ENCODE measurements at regions not wholly inside any gene's neighbourhood (a gene's known extent, or its start where the extent isn't known, plus 50 kb on each side); places are given as distances from the start of the nearest gene placed in this dataset.
"Not testable (repeated sequence)": the region's sequence is repeated elsewhere in the genome, so short reads cannot be mapped to it uniquely, and the experiment has no call there.

DNA sequence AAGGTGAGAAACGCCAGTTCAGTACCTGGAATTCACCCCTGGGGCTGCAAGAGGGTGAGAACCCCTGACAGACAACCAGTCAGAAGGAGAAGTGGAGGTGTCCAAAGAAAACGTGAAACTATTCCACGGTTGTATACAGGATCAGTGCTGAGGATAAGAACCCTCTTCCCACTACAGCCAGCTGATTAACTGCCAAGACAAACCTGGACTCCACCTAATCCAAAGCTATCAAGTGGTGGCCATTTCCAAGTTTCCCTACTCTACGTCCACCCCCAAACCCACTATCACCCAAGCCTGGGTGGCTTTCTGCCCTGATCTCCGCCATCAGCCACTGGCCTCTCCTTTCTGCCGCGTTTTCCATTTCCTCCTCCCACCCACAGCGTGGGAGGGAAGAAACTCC is 312.3 kb upstream of the ID2 start:
- no peak for DNase-seq
- no peak overlapping the region for H3K4me3 ChIP-seq (ENCODE audit: insufficient read depth, low read depth, low read length)

DNA sequence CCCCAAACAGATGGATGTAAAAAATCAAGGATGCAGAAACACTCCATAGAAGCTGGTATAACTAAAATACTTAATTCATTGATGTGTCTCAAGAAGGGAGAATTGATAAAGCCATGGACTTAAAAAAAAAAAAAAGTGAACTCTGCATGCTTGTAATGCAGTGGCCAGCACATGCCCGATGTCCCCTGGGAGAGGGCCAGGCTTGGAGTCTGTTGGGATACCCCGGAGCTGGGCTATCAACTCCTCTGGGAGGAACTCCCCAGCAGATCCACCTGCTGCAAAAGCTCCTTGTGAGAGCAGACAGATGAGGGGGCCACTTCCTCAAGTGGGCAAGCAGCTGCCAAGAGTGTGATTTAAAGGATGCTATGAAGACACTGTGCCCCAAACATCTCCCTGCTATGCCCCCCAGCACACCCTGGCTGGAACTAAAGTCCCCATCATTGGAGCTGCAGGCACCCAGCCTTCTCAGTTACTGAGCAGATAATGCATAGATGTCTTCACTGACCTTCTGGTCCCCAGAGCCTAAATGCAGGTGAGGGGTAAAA is 311.5 kb upstream of the ID2 start:
- H3K36me3 ChIP-seq (replicated peaks; ENCODE audit: control insufficient read depth, insufficient read depth, low read length), result no peaks in the 10 kb centered on the region
- H3K4me3 ChIP-seq (ENCODE audit: insufficient read depth, low read depth, low read length), result no peak overlapping the region
- H3K27me3 ChIP-seq (ENCODE audit: control insufficient read depth, insufficient read depth, low read length), result no peaks in the 10 kb centered on the region
- DNase-seq, result no peak

More for the DNA sequence above, 312.3 kb upstream of the ID2 start:
- H3K36me3 ChIP-seq (replicated peaks; ENCODE audit: control insufficient read depth, insufficient read depth, low read length), result no peaks in the 10 kb centered on the region
- no peaks in the 10 kb centered on the region for H3K27me3 ChIP-seq (ENCODE audit: control insufficient read depth, insufficient read depth, low read length)

DNA sequence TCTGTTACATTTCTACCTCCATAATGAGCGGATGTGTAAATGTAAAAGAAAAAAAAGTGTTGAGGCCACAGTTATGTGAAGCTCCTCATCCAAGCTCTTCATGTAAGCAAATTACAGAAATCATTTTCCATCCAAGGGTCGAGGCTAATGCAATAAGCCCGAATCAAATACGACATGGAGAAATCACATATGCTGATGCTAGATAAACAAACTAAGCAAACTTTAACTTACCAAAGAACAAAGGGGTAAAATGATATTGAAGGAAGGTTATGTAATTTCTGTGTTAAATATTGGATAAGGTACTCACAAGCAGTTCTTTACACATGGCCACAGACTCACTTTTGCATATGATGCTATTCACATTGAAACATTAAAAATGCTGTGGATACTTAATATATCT is 310.2 kb upstream of the ID2 start:
- H3K4me3 ChIP-seq (ENCODE audit: insufficient read depth, low read depth, low read length), result no peak overlapping the region
- no peaks in the 10 kb centered on the region for H3K27me3 ChIP-seq (ENCODE audit: control insufficient read depth, insufficient read depth, low read length)
- H3K36me3 ChIP-seq (replicated peaks; ENCODE audit: control insufficient read depth, insufficient read depth, low read length), result no peaks in the 10 kb centered on the region
- DNase-seq, result no peak

DNA sequence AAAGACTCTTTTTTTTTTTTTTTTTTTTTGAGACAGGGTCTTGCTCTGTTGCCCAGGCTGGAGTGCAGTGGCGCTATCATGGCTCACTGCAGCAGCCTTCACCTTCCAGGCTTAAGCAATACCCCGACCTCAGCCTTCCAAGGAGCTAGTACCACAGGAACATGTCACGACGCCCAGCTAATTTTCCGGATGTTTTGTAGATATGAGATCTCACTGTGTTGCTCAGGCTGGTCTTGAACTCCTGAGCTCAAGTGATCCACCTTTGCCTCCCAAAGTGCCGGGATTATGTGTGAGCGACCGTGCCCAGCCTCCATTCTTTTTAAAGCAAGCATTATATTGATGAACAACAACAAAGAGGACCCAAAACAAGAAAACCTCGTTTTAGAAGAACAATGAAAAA is 307.1 kb upstream of the ID2 start:
- Histone ChIP-seq H3K36me3 (replicated peaks; ENCODE audit: control insufficient read depth, insufficient read depth, low read length) (no peaks in the 10 kb centered on the region), H3K4me3 (ENCODE audit: insufficient read depth, low read depth, low read length) (no peak overlapping the region), H3K27me3 (ENCODE audit: control insufficient read depth, insufficient read depth, low read length) (no peaks in the 10 kb centered on the region)
- no peak for DNase-seq

DNA sequence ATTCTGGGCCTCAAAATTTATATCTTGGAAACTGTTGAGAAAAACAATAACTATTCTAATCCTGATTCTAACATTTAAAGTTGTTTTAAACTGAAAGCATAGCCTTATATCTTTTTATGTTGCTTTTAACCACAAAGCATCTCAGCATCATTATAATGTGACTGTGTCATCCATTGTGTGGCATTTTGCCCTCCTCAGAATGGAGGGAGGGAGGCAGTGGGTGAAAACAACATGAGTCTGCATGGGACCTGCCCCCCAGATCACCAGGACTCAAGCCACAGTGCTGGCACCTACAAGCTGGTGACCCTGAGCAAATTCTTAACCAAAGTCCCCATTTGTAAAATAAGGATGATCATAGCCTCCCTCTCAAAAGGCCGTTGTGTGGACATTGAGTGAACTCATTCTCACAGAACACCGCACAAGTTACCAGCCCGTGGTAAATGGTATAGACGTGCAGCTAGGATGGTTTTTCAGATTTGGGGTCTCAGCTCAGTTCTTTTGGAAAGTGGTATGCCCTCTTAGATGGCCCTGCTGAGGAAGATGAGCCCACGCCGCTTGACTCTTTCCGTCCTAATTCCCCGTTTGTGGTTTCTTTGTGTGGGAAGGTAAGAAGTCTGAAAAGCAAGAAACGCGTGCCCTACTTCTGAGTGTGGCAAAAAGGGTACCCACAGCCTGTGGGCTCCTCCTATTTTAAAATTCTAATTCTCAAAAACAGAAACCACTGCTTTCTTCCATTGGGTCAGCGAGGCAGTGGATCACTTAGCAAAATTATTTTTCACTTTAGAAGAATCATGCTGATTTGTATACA is 305.0 kb upstream of the ID2 start:
- no peak for DNase-seq
- Histone ChIP-seq H3K36me3 (replicated peaks; ENCODE audit: control insufficient read depth, insufficient read depth, low read length) (no peaks in the 10 kb centered on the region), H3K27me3 (ENCODE audit: control insufficient read depth, insufficient read depth, low read length) (no peaks in the 10 kb centered on the region), H3K4me3 (ENCODE audit: insufficient read depth, low read depth, low read length) (no peak overlapping the region)

DNA sequence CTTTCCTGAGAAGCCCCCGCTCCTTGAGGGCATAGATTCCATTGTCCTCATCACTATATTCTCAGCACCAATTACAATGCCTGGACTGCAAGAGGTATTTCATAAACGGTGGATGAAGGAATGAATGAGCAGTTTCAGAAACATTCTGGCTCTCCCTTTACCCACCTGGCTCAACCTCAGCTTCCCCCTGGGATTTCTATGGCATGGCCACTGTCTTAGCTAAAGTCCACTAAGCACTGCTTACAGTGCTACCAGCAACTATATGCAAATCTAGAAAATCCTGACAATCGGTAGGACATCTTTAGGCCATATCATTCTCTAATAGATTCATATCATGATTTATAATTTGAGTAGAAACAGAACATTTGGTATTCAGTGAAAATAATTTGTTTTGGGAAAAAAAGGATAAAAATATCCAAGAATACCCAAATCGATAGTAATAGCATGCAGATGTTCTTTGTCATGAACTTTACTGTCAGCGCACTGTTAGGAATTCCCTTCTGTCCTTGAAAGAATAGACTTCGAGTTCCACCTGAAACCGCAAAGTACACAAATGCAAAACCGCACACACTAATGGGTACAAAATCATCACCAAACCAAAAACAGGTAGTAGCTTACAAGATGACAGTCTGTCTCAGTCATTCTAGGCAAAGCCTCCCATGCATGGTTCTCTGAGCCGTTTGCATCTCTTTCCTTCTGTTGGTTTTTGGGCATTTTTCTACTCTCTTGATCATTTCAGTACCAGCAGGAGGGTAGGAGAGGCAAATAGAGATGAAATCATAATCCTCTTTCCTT is 303.6 kb upstream of the ID2 start:
- no peak overlapping the region for H3K4me3 ChIP-seq (ENCODE audit: insufficient read depth, low read depth, low read length)
- no peak for DNase-seq
- H3K27me3 ChIP-seq (ENCODE audit: control insufficient read depth, insufficient read depth, low read length), result no peaks in the 10 kb centered on the region
- H3K36me3 ChIP-seq (replicated peaks; ENCODE audit: control insufficient read depth, insufficient read depth, low read length), result no peaks in the 10 kb centered on the region

DNA sequence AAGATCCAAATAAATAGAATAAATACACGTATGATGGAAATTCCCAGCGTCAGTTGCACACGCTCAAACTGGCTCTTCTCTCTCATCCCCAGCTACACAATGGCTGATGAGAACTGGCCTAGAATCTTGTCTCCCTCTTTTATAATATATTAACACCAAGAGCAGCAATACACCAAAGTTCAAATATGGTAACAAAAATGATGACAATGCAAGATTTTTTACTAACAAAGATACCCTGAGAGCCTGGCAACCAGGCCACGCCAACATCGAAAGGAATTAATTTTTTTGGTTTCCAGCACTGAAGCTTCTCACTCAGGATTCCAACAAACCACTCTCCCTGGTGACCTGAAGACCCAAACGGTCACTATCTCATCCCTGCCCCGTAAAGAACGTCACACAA is 302.7 kb upstream of the ID2 start:
- Histone ChIP-seq H3K4me3 (ENCODE audit: insufficient read depth, low read depth, low read length) (no peak overlapping the region), H3K27me3 (ENCODE audit: control insufficient read depth, insufficient read depth, low read length) (no peaks in the 10 kb centered on the region), H3K36me3 (replicated peaks; ENCODE audit: control insufficient read depth, insufficient read depth, low read length) (no peaks in the 10 kb centered on the region)
- DNase-seq, result no peak

DNA sequence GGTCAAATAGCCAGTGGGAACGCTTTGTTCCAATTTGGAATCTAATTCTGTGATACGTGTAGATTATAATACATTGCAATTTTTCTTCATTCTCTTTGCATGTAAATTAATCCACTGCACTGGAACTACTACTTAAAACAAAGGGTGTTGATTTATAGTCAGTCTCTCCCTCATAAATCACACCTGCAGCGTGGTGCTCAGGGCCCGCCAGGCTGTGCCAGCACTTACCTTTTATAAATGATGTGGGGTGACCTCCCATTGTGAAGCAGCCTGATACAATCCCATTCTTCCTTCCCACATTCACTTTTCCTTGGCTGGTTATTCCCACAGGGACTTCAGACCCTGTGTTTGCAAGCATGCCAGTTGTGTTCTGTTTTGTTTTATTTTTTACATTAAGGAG is 302.3 kb upstream of the ID2 start:
- H3K4me3 ChIP-seq (ENCODE audit: insufficient read depth, low read depth, low read length), result no peak overlapping the region
- no peaks in the 10 kb centered on the region for H3K36me3 ChIP-seq (replicated peaks; ENCODE audit: control insufficient read depth, insufficient read depth, low read length)
- DNase-seq, result no peak
- no peaks in the 10 kb centered on the region for H3K27me3 ChIP-seq (ENCODE audit: control insufficient read depth, insufficient read depth, low read length)

DNA sequence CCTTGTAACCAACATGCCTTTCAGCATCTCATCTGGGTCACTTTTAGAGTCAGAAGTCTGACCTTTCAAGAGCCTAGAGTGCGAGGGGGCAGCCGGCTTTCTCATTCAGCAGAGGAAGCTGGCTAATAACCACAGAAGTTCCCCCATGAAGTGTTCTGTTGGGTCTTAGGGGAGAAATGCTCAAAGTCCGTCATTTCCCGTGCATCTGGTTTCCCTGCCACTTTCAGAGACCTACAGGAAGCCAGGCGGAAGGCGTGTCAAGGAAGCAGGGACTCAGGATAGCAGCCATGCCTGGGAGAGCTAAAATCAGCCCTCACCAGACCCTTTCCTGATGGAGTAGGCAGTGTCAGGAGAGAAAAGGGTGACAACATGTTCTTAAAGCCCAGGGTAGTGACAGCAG is 301.8 kb upstream of the ID2 start:
- no peak for DNase-seq

DNA sequence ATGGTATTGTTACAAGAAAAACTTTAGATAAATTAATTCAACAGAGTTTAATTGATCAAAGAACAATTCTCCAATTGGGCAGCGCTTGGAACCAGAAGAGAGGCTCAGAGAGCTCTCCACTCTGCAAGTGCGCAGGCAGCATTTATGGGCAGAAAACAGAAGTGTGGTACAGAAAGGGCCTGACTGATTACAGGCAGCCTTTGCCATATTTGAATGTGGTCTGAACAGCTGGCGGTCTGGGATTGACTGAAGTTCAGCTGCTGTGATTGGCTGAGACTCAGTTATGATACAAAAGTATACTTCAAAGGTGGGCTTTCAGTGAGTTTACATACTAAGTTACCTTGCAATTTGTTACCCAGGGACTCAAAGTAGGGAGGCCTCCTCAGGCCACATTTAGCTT is 301.3 kb upstream of the ID2 start:
- no peaks in the 10 kb centered on the region for H3K27me3 ChIP-seq (ENCODE audit: control insufficient read depth, insufficient read depth, low read length)
- no peak for DNase-seq
- no peaks in the 10 kb centered on the region for H3K36me3 ChIP-seq (replicated peaks; ENCODE audit: control insufficient read depth, insufficient read depth, low read length)
- H3K4me3 ChIP-seq (ENCODE audit: insufficient read depth, low read depth, low read length), result no peak overlapping the region

More for the DNA sequence above, 301.8 kb upstream of the ID2 start:
- H3K36me3 ChIP-seq (replicated peaks; ENCODE audit: control insufficient read depth, insufficient read depth, low read length), result no peaks in the 10 kb centered on the region
- no peaks in the 10 kb centered on the region for H3K27me3 ChIP-seq (ENCODE audit: control insufficient read depth, insufficient read depth, low read length)
- no peak overlapping the region for H3K4me3 ChIP-seq (ENCODE audit: insufficient read depth, low read depth, low read length)

DNA sequence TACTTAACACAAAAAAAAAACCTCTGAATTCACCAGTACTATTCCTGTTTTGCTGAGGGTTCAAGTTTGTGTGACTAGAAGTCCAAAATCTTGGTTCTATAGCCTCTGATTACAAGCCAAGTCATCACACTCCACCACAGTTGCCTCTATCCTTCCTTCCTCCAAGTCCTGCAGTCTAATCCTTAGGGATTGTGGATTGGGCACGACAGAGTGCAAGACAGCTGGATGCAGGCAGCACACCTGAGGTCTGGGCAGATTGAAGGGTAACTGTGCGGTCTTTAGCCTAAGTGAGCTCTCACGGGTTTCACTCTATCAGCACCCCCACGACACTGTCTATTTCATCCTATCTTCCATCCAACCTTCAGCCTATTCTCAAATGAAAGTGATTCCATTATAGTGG is 299.4 kb upstream of the ID2 start:
- H3K27me3 ChIP-seq (ENCODE audit: control insufficient read depth, insufficient read depth, low read length), result no peaks in the 10 kb centered on the region
- DNase-seq, result no peak
- H3K36me3 ChIP-seq (replicated peaks; ENCODE audit: control insufficient read depth, insufficient read depth, low read length), result no peaks in the 10 kb centered on the region
- H3K4me3 ChIP-seq (ENCODE audit: insufficient read depth, low read depth, low read length), result no peak overlapping the region

DNA sequence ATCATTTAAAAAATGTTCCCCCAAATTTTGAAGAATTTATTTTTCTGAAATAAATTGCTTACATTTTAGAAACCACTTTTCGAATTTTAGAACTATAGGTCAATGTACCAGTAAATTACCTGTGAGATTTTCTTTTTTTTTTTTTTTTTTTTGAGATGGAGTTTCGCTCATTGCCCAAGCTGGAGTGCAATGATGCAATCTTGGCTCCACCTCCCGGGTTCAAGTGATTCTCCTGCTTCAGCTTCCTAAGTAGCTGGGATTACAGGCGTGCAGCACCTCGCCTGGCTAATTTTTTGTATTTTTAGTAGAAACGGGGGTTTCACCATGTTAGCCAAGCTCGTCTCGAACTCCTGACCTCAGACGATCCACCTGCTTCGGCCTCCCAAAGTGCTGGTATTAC is 295.1 kb upstream of the ID2 start:
- H3K27me3 ChIP-seq (ENCODE audit: control insufficient read depth, insufficient read depth, low read length); DNase-seq; H3K4me3 ChIP-seq (ENCODE audit: insufficient read depth, low read depth, low read length); H3K36me3 ChIP-seq (replicated peaks; ENCODE audit: control insufficient read depth, insufficient read depth, low read length): not testable (repeated sequence)

DNA sequence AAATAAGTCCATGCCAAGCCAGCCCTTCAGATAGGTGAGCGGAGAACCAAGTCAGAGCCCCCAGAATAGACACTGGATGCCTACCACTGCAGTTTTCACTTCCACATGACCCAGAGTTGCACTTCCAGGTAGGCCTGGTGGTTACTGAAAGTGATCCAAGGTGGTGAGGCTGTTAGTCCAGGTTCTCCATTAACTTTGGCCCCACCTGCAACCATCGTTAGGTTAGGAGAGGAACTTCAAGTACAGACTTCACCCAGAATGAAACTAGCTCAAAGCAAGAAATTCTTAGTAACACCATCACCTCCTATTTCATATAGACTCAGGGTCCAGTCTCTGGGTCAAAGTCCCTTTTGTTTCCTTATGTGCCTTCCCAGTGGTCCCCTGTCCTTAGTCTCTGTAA is 293.1 kb upstream of the ID2 start:
- DNase-seq, result no peak
- Histone ChIP-seq H3K27me3 (ENCODE audit: control insufficient read depth, insufficient read depth, low read length) (peaks cover 4% of the 10 kb centered on the region), H3K4me3 (ENCODE audit: insufficient read depth, low read depth, low read length) (no peak overlapping the region), H3K36me3 (replicated peaks; ENCODE audit: control insufficient read depth, insufficient read depth, low read length) (no peaks in the 10 kb centered on the region)

DNA sequence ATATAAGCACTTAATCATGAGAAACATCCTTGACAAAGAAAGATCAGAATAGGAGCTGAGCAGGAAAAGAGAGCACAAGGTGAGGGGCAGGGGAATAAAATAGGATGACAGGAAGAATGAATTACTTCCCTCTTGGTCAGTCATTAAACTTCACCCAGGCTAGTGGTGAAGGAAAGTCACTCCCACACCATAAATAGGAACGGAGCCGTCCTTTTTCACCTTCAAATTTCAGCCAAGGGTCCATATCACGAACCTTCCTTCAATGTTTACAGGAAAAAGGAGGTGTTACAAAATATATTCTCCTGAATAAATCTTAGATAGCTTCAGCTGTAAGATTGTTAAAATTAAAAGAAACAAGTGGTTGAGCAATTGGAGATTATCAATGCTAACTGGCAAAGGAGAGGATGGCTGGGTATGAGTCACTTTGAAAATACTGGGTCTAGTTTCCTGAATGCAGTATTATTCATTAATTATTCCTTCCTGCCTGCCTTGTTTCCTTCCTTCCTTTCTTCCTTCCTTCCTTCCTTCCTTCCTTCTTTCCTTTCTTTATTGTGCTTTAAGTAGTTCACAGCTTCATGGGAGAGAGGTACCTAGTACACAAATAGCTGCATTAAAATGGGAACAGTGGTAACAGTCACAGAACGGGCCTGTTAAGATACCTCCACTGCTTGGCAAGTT is 292.3 kb upstream of the ID2 start:
- H3K4me3 ChIP-seq (ENCODE audit: insufficient read depth, low read depth, low read length), result no peak overlapping the region
- no peaks in the 10 kb centered on the region for H3K36me3 ChIP-seq (replicated peaks; ENCODE audit: control insufficient read depth, insufficient read depth, low read length)
- DNase-seq, result no peak
- H3K27me3 ChIP-seq (ENCODE audit: control insufficient read depth, insufficient read depth, low read length), result peaks cover 4% of the 10 kb centered on the region

DNA sequence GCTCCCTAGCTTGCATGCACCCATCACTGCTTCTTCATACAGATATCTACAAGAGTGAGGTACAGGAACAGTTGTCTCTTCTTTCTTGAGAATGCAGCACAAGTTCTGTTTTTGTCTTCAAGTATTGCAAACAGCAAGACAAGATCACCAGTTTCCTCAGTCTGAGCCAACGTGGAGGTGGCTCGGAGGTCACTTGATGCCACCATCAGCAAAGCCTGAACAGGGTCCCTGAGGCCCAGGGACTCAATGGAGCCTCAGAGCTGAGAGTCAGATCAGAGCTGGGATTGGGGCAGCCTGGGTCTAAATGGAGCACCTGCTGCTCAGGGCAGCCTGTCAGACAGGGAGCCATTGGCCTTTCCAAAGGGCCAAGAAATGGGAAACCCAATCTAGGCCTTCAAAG is 290.7 kb upstream of the ID2 start:
- DNase-seq, result no peak
- Histone ChIP-seq H3K4me3 (ENCODE audit: insufficient read depth, low read depth, low read length) (no peak overlapping the region), H3K36me3 (replicated peaks; ENCODE audit: control insufficient read depth, insufficient read depth, low read length) (no peaks in the 10 kb centered on the region), H3K27me3 (ENCODE audit: control insufficient read depth, insufficient read depth, low read length) (peaks cover 4% of the 10 kb centered on the region)
